Stimulated activated naive CD8-positive, alpha-beta T cell treated with anti-CD3 and anti-CD28 coated beads, Interleukin-15, amount 100 ng/mL, for 72 hours (primary cell): ENCODE measurements at regions not wholly inside any gene's neighbourhood (a gene's known extent, or its start where the extent isn't known, plus 50 kb on each side); places are given as distances from the start of the nearest gene placed in this dataset.
"Not testable (repeated sequence)": the region's sequence is repeated elsewhere in the genome, so short reads cannot be mapped to it uniquely, and the experiment has no call there.

ENCODE experiments used
- ATAC-seq: fragments of 150-1000 bp; cut with Tn5 transposase; 2 replicates; pipeline ENCODE4 v1.10.0; 2021; ENCODE audit warnings: mild to moderate bottlenecking, moderate library complexity
- DNase-seq, 2 donors: peaks; one replicate each; pipeline ENCODE4 v3.0.0; 2021 to 2022
- H3K27ac Mint-ChIP-seq, 2 donors: one replicate each; pipeline ENCODE4 v1.8.0; 2022; ENCODE audit warnings: mild to moderate bottlenecking in 2 of 2, mixed read lengths in 2 of 2, moderate library complexity in 2 of 2
- H3K27me3 Mint-ChIP-seq: one replicate; pipeline ENCODE4 v1.8.0; 2022; ENCODE audit warnings: mixed read lengths
- H3K4me1 Mint-ChIP-seq: one replicate; pipeline ENCODE4 v1.8.0; 2022; ENCODE audit warnings: mild to moderate bottlenecking, mixed read lengths
- H3K4me3 Mint-ChIP-seq, 2 donors: one replicate each; pipeline ENCODE4 v1.8.0; 2022; ENCODE audit warnings: mild to moderate bottlenecking in 2 of 2, mixed read lengths in 2 of 2, moderate library complexity in 1 of 2
- H3K9me3 Mint-ChIP-seq, 2 donors: one replicate each; pipeline ENCODE4 v1.8.0; 2022; ENCODE audit warnings: mixed read lengths in 2 of 2

DNA sequence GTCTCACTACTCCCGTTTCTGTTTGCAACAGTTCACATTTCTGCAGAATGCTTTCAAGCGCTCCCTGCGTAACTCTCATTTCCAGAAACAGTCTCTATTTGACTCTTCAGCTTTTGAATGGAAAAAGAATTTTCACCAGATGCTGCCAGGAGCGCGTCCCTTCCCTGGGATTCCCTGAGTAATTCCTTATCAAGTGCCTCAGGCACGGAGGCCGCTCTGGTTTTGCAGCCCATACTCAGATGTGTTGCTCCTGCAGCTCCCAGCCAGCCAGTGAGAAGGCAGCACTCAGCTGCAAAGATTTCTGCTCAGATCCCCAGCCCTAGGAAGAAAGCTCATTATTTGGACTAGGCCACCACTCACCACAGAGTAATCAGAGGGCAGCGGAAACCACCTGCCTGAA lies 161.1 kb upstream of the CHST15 start:
- ATAC-seq (no peak), DNase-seq (no peak)
- Mint-ChIP-seq H3K27me3 (peaks cover 15% of the 10 kb centered on the region), H3K9me3 (peaks cover 0 to 8% of the 10 kb centered on the region in 2 donors), H3K4me3 (no peak overlapping the region), H3K4me1 (no peaks in the 10 kb centered on the region), H3K27ac (no peak overlapping the region)

DNA sequence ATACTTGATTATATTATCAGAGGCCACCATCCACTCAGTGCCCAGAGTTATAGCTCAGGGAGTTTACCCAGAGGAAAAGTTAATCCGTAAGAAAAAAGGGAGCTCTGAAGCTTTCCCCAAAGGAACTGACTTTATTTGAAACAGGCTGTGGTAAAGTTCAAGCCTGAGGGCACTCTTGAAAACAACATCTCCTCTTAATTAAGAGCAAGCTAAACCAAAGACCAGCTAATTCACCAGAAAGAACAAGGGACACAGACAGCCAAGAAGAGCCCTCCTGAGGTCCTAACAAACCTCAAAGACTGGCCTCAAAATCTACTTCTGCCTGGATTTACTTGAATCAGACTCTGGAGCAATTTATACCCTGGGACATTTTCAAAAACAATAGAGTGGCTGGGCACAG lies 159.6 kb upstream of the CHST15 start:
- peaks cover 15% of the 10 kb centered on the region for H3K27me3 Mint-ChIP-seq
- H3K4me3 Mint-ChIP-seq, result no peak overlapping the region
- no peak for ATAC-seq
- H3K9me3 Mint-ChIP-seq, result peaks cover 0 to 8% of the 10 kb centered on the region in 2 donors
- no peak for DNase-seq
- no peak overlapping the region for H3K27ac Mint-ChIP-seq
- H3K4me1 Mint-ChIP-seq, result no peaks in the 10 kb centered on the region

DNA sequence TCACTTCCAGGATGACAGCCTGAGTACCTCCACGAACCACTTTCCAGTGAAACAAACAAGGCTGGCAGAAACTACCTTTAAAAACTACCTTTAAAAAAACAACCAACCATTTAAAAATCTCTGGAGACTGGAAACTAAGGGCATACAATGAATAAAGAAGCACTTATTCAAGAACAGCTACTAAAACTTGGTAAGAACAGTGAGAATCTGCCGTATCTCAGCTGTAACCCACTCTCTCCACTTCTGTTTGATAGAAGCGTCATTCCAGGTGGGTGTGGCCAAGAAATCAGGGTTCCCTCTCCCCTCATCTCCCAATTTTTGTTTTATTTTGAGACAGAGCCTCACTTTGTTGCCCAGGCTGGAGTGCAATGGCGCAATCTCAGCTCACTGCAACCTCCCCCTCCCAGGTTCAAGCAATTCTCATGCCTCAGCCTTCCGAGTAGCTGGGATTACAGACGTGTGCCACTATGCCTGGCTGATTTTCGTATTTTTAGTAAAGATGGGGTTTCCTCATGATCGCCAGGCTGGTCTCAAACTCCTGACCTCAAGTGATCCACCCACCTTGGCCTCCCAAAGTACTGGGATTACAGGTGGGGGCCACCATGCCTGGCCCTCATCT lies 158.8 kb upstream of the CHST15 start:
- Mint-ChIP-seq H3K27me3 (peaks cover 15% of the 10 kb centered on the region), H3K27ac (no peak overlapping the region), H3K4me3 (no peak overlapping the region), H3K4me1 (no peaks in the 10 kb centered on the region), H3K9me3 (peaks cover 0 to 8% of the 10 kb centered on the region in 2 donors)
- ATAC-seq (no peak), DNase-seq (no peak)

DNA sequence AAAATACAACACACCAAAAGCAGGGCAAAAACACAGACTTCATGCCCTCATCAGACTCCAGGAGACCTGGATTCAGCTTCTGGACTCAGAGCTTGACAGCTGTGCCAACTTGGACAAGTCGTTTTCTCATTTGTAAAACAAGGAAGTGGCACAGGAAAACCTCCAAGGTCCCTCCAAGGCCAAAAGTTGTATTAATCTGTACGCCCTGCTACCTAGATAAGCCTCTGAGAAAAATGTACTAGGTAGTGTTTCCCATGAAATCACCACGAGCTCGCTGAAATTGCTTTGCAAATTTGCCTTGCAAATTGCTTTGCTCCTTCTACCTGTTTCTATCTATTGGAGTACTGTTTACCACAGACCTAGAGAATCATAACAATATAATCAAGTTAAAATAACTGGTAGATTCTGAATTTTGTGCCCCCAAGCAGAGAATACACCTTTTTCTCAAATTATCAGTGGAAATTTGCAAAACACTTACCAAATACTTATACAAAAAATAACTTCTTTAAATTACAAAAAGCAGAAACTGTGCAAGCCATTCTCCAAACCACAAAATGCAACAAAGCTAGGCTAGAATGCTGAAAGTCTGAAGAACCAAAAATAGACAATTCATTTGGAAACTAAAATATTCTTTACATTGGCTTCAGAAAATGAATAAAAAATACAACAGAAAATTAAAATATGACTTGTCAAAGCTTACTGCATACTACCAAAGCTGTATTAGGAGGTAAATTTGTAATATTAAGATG lies 158.1 kb upstream of the CHST15 start:
- H3K9me3 Mint-ChIP-seq, result peaks cover 0 to 8% of the 10 kb centered on the region in 2 donors
- no peaks in the 10 kb centered on the region for H3K4me1 Mint-ChIP-seq
- no peak overlapping the region for H3K4me3 Mint-ChIP-seq
- H3K27ac Mint-ChIP-seq, result no peak overlapping the region
- peaks cover 15% of the 10 kb centered on the region for H3K27me3 Mint-ChIP-seq
- DNase-seq (no peak), ATAC-seq (no peak)

DNA sequence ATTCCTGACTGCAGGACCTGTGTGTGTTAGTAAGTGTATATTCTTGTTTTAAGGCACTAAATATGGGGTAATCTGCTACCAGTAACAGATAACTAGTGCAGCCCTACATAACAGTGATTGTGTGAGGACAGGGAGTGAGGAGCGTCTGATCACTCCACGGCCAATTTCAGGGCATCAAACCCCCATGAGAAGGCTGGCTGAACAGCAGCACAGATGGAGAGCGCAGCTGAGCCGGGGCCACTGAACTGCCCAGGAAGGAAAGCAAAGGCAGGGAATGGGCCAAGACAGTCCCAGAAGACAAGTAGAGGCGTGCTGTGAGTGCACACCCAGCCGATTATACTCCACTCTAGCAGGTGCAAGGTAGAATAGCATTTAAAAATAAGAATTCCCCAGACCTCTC lies 157.1 kb upstream of the CHST15 start:
- peaks cover 15% of the 10 kb centered on the region for H3K27me3 Mint-ChIP-seq
- no peak overlapping the region for H3K27ac Mint-ChIP-seq
- H3K4me1 Mint-ChIP-seq, result no peaks in the 10 kb centered on the region
- DNase-seq (no peak), ATAC-seq (no peak)
- H3K4me3 Mint-ChIP-seq, result no peak overlapping the region
- H3K9me3 Mint-ChIP-seq, result peaks cover 0 to 5% of the 10 kb centered on the region in 2 donors

DNA sequence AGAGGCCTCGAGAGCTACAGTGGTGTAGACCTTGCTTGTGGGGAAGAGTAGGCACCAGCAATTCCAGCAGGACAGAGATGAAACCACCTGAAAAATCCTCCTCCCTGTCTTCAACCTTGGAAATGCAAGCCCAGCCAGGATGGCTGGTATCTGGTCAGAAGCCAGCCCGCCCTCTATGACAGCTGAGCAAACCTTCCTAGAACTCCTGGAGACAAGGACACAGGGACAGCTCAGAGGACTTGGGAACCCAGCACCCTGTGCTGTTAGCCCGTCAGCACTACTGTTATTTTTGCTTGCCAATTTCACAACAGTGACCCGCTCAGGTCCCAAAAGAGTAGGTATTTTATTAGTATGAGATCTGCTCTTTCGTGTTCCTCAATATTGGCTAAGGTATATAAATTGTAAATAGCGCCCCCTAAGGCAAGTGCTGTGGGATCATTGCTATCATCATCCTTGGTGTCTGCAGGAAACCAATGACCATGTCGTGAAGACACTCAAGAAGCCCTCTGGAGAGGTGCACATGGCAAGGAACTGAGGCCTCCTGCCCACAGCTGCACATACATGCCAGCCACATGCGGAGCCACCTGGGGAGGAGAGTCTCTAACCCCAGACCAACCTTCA lies 156.5 kb upstream of the CHST15 start:
- Mint-ChIP-seq H3K4me1 (no peaks in the 10 kb centered on the region), H3K9me3 (no peaks in the 10 kb centered on the region), H3K27me3 (peaks cover 15% of the 10 kb centered on the region), H3K4me3 (no peak overlapping the region), H3K27ac (no peak overlapping the region)
- no peak for ATAC-seq
- no peak for DNase-seq

DNA sequence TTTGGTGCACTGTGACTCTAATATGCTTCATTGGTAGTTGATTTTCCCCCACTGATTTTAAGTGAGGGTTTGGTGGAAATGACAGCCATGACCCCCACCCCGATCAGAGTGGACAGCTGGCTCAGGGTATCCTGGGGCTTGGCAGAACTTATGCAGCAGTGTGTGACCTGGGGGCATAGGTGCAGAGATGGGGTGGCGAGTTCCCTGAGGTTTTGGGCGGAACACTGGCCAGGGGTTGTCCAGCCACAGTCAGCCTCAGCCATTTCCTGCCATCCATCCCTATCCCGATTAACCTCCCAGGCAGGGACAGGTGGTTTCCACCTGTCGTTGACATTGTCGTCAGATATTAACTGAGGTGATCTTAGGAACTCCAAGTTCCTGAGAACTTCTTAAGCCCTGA lies 155.8 kb upstream of the CHST15 start:
- no peak overlapping the region for H3K27ac Mint-ChIP-seq

DNA sequence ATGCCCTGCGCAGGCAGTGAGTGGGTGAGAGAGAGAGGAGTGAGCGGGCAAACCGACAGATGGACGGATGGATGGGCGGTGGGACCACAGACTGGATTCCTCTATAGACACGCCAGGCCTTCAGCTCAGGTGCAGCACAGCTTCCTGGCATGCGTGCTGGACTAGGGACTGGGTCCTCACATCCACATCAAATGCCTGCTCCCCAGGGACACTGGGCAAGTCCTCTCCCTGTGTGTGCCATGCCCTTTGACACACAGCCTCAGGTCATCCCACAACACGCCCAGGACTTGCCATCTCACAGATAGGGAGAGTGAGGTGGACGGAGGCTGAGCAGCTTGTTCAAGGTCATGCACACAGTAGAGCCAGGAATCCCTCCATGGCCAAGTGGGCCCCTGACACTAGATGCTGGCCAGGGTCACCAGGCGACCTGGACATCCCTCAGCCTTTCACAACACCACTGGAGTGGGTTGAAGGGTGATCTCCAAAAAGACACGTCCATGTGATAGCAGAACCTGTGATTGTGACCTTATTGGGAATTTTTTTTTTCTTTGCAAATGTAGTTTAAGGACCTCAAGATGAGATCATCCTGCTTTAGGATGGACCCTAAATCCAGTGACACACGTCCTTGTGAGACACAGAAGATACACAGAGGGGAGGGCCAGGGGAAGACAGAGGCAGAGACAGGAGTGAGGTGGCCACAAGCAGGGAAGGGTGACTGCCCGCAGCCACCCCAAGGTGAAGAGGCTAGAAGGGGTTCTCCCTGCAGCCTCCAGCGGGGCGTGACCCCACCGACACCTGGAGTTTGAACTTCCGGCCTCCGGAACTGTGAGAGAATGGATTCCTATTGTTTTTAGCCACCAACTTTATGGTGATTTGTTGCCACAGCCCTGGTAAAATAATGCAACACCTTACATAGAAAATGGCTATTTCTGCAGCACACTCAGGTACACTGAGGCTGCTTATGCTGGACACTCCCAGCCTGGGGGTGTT lies 155.0 kb upstream of the CHST15 start:
- no peak overlapping the region for H3K27ac Mint-ChIP-seq
- ATAC-seq, result no peak
- H3K9me3 Mint-ChIP-seq, result no peaks in the 10 kb centered on the region
- peaks cover 15% of the 10 kb centered on the region for H3K27me3 Mint-ChIP-seq
- no peak overlapping the region for H3K4me3 Mint-ChIP-seq
- no peaks in the 10 kb centered on the region for H3K4me1 Mint-ChIP-seq
- no peak for DNase-seq

More for the DNA sequence above, 155.8 kb upstream of the CHST15 start:
- peaks cover 15% of the 10 kb centered on the region for H3K27me3 Mint-ChIP-seq
- no peak for ATAC-seq
- no peak for DNase-seq
- H3K4me1 Mint-ChIP-seq, result no peaks in the 10 kb centered on the region
- no peak overlapping the region for H3K4me3 Mint-ChIP-seq
- H3K9me3 Mint-ChIP-seq, result no peaks in the 10 kb centered on the region

DNA sequence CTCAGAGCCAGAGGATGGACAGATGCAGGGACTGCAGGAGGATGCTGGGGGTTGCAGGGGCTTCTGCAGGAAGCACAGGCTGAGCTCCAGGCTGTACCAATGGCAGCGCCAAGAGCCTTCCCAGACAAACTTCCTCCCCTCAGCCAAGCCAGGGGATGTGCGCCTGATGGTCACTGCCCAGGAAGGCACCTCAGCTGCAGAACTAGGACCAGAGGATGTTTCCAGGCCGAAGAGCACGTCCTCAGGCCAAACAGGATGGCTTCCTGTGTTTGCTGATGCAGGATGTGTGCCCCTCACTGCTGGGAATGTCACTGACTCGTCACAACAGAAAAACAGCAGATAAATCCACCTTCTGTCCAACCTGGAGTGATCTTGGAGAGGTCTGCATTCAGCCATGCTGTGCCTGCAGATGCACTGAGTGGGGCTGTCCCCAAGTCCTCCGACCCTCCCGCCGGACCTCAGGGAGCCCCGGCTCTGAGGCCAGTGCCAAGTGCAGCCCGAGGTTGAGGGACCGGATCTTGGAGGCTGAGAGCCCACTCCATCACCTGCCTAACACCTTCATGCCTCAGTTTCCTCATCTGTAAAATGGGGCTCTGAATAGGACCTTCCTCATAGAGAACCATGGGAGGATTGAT lies 152.5 kb upstream of the CHST15 start:
- H3K27ac Mint-ChIP-seq, result no peak overlapping the region
- H3K4me3 Mint-ChIP-seq, result no peak overlapping the region
- H3K9me3 Mint-ChIP-seq, result no peaks in the 10 kb centered on the region
- ATAC-seq (no peak), DNase-seq (no peak)
- H3K27me3 Mint-ChIP-seq, result peaks cover 15% of the 10 kb centered on the region
- H3K4me1 Mint-ChIP-seq, result no peaks in the 10 kb centered on the region

DNA sequence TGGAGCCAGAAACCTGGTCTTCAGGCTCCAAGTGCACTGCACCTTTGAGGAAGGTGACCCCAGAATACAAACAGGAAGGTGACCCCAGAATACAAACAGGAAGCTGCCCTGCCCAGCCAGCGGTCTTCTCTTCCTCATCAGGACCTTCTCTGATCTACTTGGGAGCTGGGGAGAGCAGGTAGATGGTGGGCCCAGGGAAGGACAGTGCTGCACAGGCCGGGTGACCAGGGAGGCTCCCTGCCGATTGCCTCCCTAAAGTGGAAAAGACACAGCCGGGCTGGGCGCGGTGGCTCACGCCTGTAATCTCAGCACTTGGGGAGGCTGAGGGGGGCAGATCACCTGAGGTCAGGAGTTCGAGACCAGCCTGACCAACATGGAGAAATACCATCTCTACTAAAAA lies 151.8 kb upstream of the CHST15 start:
- Mint-ChIP-seq H3K4me3 (no peak overlapping the region), H3K4me1 (no peaks in the 10 kb centered on the region), H3K27me3 (peaks cover 14% of the 10 kb centered on the region), H3K27ac (peak overlapping the region in 1 of 2 donors; percentile 46), H3K9me3 (no peaks in the 10 kb centered on the region)
- ATAC-seq, result no peak
- no peak for DNase-seq

DNA sequence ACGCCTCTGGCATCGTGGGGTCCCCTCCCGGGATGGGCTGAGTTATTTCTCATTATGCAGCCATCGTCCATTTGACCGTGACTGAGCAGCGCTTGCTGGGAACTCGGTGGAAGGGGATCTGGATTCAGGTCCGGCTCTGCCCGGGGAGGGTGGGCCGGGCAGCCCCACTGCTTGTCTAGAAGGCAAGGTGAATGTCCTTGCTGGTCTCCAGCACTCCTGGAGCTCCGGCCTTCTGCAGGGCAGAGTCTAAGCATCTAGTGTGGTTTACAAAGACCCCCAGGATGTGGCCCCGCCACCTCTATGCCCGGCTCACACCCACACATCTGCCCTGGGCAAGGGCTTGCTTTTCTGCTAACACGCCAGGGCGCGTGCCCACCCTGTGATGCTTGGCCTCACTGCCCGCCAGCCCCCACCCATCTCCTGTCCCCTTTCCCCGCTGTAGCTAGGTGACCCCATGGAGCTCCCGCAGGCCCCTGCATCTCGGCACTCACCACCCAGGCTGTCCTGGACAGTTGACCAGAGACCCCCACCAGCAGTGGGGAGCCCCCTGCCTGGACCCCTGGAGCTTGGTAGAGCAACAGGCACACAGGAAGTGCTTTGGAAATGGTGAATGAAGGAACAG lies 151.0 kb upstream of the CHST15 start:
- H3K27me3 Mint-ChIP-seq, result peaks cover 17% of the 10 kb centered on the region
- H3K27ac Mint-ChIP-seq, result no peak overlapping the region
- no peaks in the 10 kb centered on the region for H3K4me1 Mint-ChIP-seq
- no peak for ATAC-seq
- DNase-seq, result no peak
- no peak overlapping the region for H3K4me3 Mint-ChIP-seq
- no peaks in the 10 kb centered on the region for H3K9me3 Mint-ChIP-seq

DNA sequence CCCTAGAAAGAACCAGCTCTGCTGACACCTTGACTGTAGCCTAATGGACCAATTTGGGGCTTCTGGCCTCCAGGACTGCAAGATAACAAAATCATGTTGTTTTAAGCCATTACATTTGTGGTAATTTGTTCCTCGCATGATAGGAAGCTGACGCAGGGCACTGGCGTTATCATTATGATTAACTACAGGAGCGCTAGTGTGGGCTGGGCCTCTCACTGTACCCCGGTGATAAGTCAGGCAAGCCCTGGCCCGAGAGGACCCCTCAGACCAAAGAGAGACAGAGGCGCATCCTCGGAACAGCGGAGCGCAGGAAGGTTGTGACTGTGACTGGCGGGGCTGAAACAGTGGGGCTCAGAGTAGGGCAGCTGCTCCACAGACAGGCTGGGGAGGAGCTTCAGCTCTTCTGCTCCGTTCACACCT lies 150.3 kb upstream of the CHST15 start:
- Mint-ChIP-seq H3K4me3 (no peak overlapping the region), H3K9me3 (no peaks in the 10 kb centered on the region), H3K27me3 (peaks cover 17% of the 10 kb centered on the region), H3K4me1 (no peaks in the 10 kb centered on the region), H3K27ac (no peak overlapping the region)
- DNase-seq, result no peak
- ATAC-seq, result no peak

DNA sequence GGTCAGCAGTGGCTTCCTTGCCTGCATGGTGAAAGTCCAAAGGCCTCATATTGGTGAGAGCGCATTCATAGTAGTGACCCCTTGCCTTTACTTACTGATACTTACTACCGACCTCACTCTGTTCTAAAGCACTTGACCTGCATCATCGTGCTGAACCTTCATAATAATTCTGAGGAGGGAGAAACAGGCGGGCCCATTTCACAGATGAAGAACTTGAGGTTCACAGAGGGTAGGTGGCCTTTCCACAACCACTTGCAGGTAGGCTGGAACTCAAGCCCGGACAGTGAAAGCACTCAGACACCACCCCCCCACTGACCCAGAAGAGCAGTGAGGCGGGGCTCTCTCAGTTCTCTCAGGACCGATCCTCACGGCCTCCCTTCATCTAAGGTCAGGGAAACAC lies 149.4 kb upstream of the CHST15 start:
- ATAC-seq, result no peak
- Mint-ChIP-seq H3K4me3 (no peak overlapping the region), H3K9me3 (no peaks in the 10 kb centered on the region), H3K4me1 (no peaks in the 10 kb centered on the region), H3K27ac (no peak overlapping the region), H3K27me3 (peaks cover 17% of the 10 kb centered on the region)
- no peak for DNase-seq

DNA sequence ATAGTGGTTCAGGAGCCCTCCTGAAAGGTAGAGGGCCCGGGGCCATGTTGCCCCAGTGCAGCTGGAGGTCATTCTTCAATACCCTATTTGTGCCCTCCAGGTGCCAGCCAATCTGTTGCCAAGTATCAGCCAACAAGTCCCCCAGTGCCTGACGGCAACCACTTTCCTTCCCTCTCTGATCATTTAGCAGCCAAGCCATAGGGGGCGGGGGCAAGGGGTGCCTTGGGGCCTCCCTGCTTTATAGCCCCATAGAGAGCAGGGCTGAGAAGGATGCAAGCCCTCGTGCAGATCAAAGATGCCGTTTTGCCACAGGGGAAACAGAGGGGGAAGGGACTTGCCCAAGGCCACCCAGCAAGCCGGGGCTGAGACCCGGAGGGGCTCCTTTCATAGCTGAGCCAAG lies 149.0 kb upstream of the CHST15 start:
- no peak for DNase-seq
- no peak overlapping the region for H3K27ac Mint-ChIP-seq
- no peak for ATAC-seq
- H3K27me3 Mint-ChIP-seq, result peaks cover 17% of the 10 kb centered on the region
- no peaks in the 10 kb centered on the region for H3K4me1 Mint-ChIP-seq
- H3K4me3 Mint-ChIP-seq, result no peak overlapping the region
- no peaks in the 10 kb centered on the region for H3K9me3 Mint-ChIP-seq

DNA sequence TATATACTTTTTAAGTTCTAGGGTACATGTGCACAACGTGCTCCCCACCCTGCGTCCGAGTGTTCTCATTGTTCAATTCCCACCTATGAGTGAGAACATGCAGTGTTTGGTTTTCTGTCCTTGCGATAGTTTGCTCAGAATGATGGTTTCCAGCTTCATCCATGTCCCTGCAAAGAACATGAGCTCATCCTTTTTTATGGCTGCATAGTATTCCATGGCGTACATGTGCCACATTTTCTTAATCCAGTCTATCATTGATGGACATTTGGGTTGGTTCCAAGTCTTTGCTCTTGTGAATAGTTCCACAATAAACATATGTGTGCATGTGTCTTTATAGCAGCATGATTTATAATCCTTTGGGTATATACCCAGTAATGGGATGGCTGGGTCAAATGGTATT lies 148.1 kb upstream of the CHST15 start:
- not testable (repeated sequence) for H3K4me1 Mint-ChIP-seq, H3K4me3 Mint-ChIP-seq, H3K27ac Mint-ChIP-seq, DNase-seq, ATAC-seq, H3K9me3 Mint-ChIP-seq
- H3K27me3 Mint-ChIP-seq, result peaks cover 17% of the 10 kb centered on the region
